ENCODE measurements at regions not wholly inside any gene's neighbourhood (a gene's known extent, or its start where the extent isn't known, plus 50 kb on each side); places are given as distances from the start of the nearest gene placed in this dataset.

GRCh38 chr5:56763182-56763581, 52.2 kb upstream of the MAP3K1 start:
- TF ChIP-seq ZNF274 (IDR thresholded peaks at IDR 0.05; ENCODE audit: low read depth, low read length) (no peak), YY1 (IDR thresholded peaks at IDR 0.05; ENCODE audit: insufficient read depth, insufficient read length) (no peak), SUZ12 (IDR thresholded peaks at IDR 0.05; ENCODE audit: extremely low read depth, insufficient read depth, insufficient read length) (no peak)

All from NT2/D1 (cell line).